Lower lobe of right lung (tissue), 2 donors: ENCODE measurements at regions not wholly inside any gene's neighbourhood (a gene's known extent, or its start where the extent isn't known, plus 50 kb on each side); places are given as distances from the start of the nearest gene placed in this dataset.

ENCODE experiments used
- ATAC-seq, 2 donors: fragments of 200-7000 bp; cut with Tn5 transposase; one replicate each; pipeline ENCODE4 v1.9.1; 2020 to 2022; ENCODE audit warnings: mild to moderate bottlenecking in 2 of 2, moderate library complexity in 2 of 2
- DNase-seq: peaks from one replicate; pipeline ENCODE4 v3.0.0-alpha.2; 2020
- H3K27ac ChIP-seq: fragments of 200-600 bp; one replicate; pipeline ENCODE4 v1.8.0; 2022
- H3K27me3 ChIP-seq: fragments of 200-600 bp; one replicate; pipeline ENCODE4 v1.8.0; 2022; ENCODE audit warnings: low read depth
- H3K36me3 ChIP-seq: fragments of 200-600 bp; one replicate; pipeline ENCODE4 v1.8.0; 2022; ENCODE audit warnings: mild to moderate bottlenecking
- H3K4me1 ChIP-seq: fragments of 200-600 bp; one replicate; pipeline ENCODE4 v1.8.0; 2022
- H3K4me3 ChIP-seq: fragments of 200-600 bp; one replicate; pipeline ENCODE4 v1.8.0; 2022; ENCODE audit warnings: mild to moderate bottlenecking
- H3K9me3 ChIP-seq: fragments of 200-600 bp; one replicate; pipeline ENCODE4 v1.8.0; 2022
- intact Hi-C: fragments of 100-400 bp; cut with DNase I; formaldehyde crosslinking; loops from one replicate; pipeline ENCODE4 v1.11.0; 2022
- TF ChIP-seq, protein P1 (sequence below): fragments of 200-600 bp; IDR thresholded peaks from one replicate; pipeline ENCODE4 v1.8.0; 2022; ENCODE audit warnings: antibody characterized with exemption, mild to moderate bottlenecking
- donor health status: DM: no; HTN: yes; CAD: no; lungs with severe emphysema.

DNA sequence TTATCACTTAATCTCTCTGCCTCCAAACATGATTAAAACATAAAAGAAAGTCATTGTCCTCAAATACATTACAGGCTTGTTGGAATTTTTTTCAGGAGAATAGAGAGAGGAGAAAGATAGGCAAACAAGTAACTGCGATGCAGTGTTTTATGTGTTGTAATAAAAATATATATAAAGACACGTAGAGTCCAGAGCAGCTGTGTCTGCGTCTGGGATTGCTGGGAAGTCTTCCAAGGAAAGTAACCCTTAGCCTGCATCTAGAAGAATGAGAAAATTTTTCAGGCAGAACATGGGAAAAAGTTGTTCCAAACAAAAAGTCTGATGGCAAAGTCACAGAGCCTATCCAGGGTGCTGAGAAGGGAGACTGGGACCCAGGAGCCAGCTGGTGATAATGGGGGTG is 91.8 kb upstream of the ST6GAL2 start:
- Histone ChIP-seq H3K4me3 (no peak overlapping the region), H3K4me1 (no peaks in the 10 kb centered on the region), H3K27me3 (no peaks in the 10 kb centered on the region), H3K36me3 (no peaks in the 10 kb centered on the region), H3K27ac (no peak overlapping the region), H3K9me3 (no peaks in the 10 kb centered on the region)
- no peak for DNase-seq
- intact Hi-C loops = no loop called here
- no peak for ATAC-seq
- TF ChIP-seq, protein P1, sequence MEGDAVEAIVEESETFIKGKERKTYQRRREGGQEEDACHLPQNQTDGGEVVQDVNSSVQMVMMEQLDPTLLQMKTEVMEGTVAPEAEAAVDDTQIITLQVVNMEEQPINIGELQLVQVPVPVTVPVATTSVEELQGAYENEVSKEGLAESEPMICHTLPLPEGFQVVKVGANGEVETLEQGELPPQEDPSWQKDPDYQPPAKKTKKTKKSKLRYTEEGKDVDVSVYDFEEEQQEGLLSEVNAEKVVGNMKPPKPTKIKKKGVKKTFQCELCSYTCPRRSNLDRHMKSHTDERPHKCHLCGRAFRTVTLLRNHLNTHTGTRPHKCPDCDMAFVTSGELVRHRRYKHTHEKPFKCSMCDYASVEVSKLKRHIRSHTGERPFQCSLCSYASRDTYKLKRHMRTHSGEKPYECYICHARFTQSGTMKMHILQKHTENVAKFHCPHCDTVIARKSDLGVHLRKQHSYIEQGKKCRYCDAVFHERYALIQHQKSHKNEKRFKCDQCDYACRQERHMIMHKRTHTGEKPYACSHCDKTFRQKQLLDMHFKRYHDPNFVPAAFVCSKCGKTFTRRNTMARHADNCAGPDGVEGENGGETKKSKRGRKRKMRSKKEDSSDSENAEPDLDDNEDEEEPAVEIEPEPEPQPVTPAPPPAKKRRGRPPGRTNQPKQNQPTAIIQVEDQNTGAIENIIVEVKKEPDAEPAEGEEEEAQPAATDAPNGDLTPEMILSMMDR = no peak

- no peak overlapping the region for H3K27ac ChIP-seq
- H3K4me3 ChIP-seq = no peak overlapping the region
- DNase-seq (no peak), ATAC-seq (no peak)
- H3K27me3 ChIP-seq = no peaks in the 10 kb centered on the region
- H3K36me3 ChIP-seq = no peaks in the 10 kb centered on the region
- TF ChIP-seq, protein P1 = no peak
- intact Hi-C loops = no loop called here
- no peaks in the 10 kb centered on the region for H3K9me3 ChIP-seq
- H3K4me1 ChIP-seq = no peaks in the 10 kb centered on the region
Measured at GRCh38 chr2:106978647-106979046, 92.7 kb upstream of the ST6GAL2 start.

DNA sequence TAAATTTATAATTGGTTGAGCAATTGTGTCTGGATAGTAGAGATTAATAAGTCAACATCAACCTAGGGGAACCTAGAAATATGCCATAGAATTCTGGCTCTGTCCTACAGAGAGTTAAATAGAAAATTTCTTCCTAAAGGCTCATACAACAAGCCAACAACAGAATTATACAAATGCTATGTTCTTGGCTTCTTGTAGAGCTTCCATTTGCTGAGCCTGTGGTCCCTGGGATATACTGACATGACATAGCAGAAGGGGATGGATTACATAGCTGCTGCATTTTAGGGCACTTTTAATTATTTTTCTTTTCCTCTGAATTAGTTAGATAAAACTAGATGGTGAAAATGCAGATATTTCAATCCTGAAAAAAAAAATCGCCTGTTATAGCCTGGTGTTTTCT is 95.5 kb upstream of the ST6GAL2 start:
- ATAC-seq (no peak), DNase-seq (no peak)
- H3K27ac ChIP-seq = no peak overlapping the region
- no peaks in the 10 kb centered on the region for H3K36me3 ChIP-seq
- no peaks in the 10 kb centered on the region for H3K9me3 ChIP-seq
- no peaks in the 10 kb centered on the region for H3K4me1 ChIP-seq
- no peaks in the 10 kb centered on the region for H3K27me3 ChIP-seq
- TF ChIP-seq, protein P1 = no peak
- intact Hi-C loops = no loop called here
- H3K4me3 ChIP-seq = no peak overlapping the region

DNA sequence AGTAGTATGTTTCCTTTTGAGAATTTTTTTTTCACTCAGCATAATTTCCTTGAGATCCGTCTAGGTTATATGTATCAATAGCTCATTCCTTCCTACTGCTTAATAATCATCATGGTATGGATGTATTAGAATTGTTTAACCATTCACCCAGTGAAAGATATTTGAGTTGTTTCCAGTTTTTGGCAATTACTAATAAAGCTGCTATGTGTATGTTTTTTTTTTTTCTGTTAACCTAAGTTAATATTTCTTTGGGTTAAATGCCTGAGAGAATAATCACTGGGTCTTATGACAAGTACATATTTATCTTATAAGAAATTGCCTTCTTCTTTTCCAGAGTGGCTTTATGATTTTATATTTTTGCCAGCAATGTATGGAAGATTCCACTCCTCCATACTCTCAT is 96.4 kb upstream of the ST6GAL2 start:
- TF ChIP-seq, protein P1 = no peak
- ATAC-seq = no peak
- no peaks in the 10 kb centered on the region for H3K4me1 ChIP-seq
- H3K36me3 ChIP-seq = no peaks in the 10 kb centered on the region
- no peak overlapping the region for H3K27ac ChIP-seq
- intact Hi-C loops = no loop called here
- no peaks in the 10 kb centered on the region for H3K9me3 ChIP-seq
- no peaks in the 10 kb centered on the region for H3K27me3 ChIP-seq
- DNase-seq = no peak
- no peak overlapping the region for H3K4me3 ChIP-seq

DNA sequence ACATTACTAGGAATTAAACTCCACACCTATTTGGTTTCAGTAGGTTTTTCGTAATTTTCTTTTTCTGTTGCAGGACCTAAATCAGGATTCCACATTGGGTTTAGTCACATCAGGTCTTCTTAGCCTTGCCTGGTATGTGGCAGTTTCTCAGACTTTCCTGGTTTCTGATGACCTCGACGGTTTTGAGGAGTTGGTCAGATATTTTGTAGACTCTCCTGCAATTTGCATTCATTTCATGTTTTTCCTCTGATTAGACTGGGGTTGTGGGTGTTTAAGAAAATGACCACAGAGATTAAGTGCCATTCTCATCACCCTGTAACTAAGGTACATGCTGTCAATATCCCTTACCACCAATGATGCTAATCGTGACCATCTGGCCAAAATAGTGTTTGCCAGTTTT is 97.3 kb upstream of the ST6GAL2 start:
- DNase-seq = no peak
- H3K36me3 ChIP-seq = no peaks in the 10 kb centered on the region
- intact Hi-C loops = no loop called here
- no peak overlapping the region for H3K27ac ChIP-seq
- H3K9me3 ChIP-seq = no peaks in the 10 kb centered on the region
- TF ChIP-seq, protein P1 = no peak
- no peaks in the 10 kb centered on the region for H3K27me3 ChIP-seq
- ATAC-seq = no peak
- H3K4me3 ChIP-seq = no peak overlapping the region
- H3K4me1 ChIP-seq = no peaks in the 10 kb centered on the region

DNA sequence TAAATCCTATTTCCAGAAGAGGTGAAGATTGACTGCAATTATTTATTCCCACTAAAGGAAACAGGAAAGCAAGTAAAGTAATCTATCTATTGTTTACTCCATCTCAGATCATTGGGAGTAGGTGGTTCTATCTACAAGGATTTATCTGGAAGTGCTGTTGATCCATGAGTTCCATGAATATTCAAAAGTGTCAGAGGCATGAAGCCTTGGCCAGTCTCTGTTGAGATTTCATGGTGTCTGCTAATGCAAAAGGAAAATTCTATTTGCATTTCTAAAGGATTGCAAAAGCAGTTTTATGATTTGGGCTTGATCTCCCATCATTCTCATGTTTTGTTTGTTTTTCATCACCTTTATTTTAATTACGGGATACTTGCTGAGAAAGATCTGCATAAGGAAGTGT is 102.4 kb upstream of the ST6GAL2 start:
- intact Hi-C loops = no loop called here
- no peak for DNase-seq
- no peak overlapping the region for H3K4me3 ChIP-seq
- no peak overlapping the region for H3K27ac ChIP-seq
- H3K4me1 ChIP-seq = no peaks in the 10 kb centered on the region
- TF ChIP-seq, protein P1 = no peak
- H3K36me3 ChIP-seq = no peaks in the 10 kb centered on the region
- no peaks in the 10 kb centered on the region for H3K27me3 ChIP-seq
- ATAC-seq = no peak
- H3K9me3 ChIP-seq = no peaks in the 10 kb centered on the region
